T-cell (primary cell): ENCODE measurements at regions not wholly inside any gene's neighbourhood (a gene's known extent, or its start where the extent isn't known, plus 50 kb on each side); places are given as distances from the start of the nearest gene placed in this dataset.

Experiments
- ATAC-seq, 4 experiments: fragments of 200-7000 bp in 3 of 4; fragments of 150-1000 bp in 1 of 4; cut with Tn5 transposase; replicated peaks in 1 of 4; 1 replicate in 3 of 4; 2 replicates in 1 of 4; pipeline ENCODE4 v1.10.0; 2021; ENCODE audit warnings: moderate library complexity in 3 of 4, mild to moderate bottlenecking in 2 of 4, moderate number of reproducible peaks in 1 of 4
- CTCF ChIA-PET, 2 donors: fragments of 300-600 bp; sonication (Branson Sonifier 250); formaldehyde crosslinking; loops; one replicate each; lab custom pipeline; 2022; ENCODE audit warnings: antibody characterized with exemption in 2 of 2; lab: Charles Lee
- POLR2A ChIA-PET, 2 donors: fragments of 300-600 bp; sonication (Branson Sonifier 250); formaldehyde crosslinking; loops; one replicate each; lab custom pipeline; 2022; ENCODE audit warnings: antibody characterized with exemption in 2 of 2; lab: Charles Lee
- DNase-seq, 35 experiments: peaks; one replicate each; pipeline versions ENCODE4 v3.0.0 to v3.0.0-alpha.2; 2013 to 2023
- H3K27ac ChIP-seq: one replicate; pipeline ENCODE4 v1.5.1; 2013; ENCODE audit warnings: low read length
- H3K27me3 ChIP-seq, 2 experiments: replicated peaks in 1 of 2; 1 replicate in 1 of 2; 2 replicates in 1 of 2; pipeline versions ENCODE4 v1.6.1 to v1.7.0; 2013; ENCODE audit warnings: low read length in 1 of 2, mixed read lengths in 1 of 2; ENCODE audit not compliant: control insufficient read depth in 2 of 2, insufficient read depth in 2 of 2; ENCODE audit errors: extremely low read depth in 1 of 2
- H3K36me3 ChIP-seq, 2 donors: 1 replicate in 1 of 2; 2 replicates in 1 of 2; pipeline versions ENCODE4 v1.6.1 to v1.7.0; 2013; ENCODE audit warnings: low read length in 1 of 2; ENCODE audit not compliant: control insufficient read depth in 2 of 2, insufficient read depth in 1 of 2; ENCODE audit errors: extremely low read depth in 1 of 2
- H3K4me1 ChIP-seq, 2 experiments: 1 replicate in 1 of 2; 2 replicates in 1 of 2; pipeline versions ENCODE4 v1.6.1 to v1.7.0; 2013; ENCODE audit warnings: low read length in 2 of 2, mixed read lengths in 1 of 2; ENCODE audit not compliant: insufficient read depth in 2 of 2, control insufficient read depth in 1 of 2; ENCODE audit errors: extremely low read depth in 1 of 2
- H3K4me3 ChIP-seq, 2 donors: 1 replicate in 1 of 2; 2 replicates in 1 of 2; pipeline versions ENCODE4 v1.5.1 to v1.7.0; 2013; ENCODE audit warnings: mild to moderate bottlenecking in 2 of 2, low read length in 1 of 2, moderate library complexity in 1 of 2; ENCODE audit not compliant: control insufficient read depth in 1 of 2; ENCODE audit errors: extremely low read depth in 1 of 2
- H3K9me3 ChIP-seq: 2 replicates; pipeline ENCODE4 v1.7.0; 2013
- H3K27ac Mint-ChIP-seq, 2 donors: one replicate each; pipeline ENCODE4 v1.8.0; 2020 to 2021; ENCODE audit warnings: mild to moderate bottlenecking in 2 of 2, mixed read lengths in 2 of 2
- H3K27me3 Mint-ChIP-seq, 2 donors: one replicate each; pipeline ENCODE4 v1.8.0; 2021 to 2022; ENCODE audit warnings: mixed read lengths in 2 of 2
- H3K36me3 Mint-ChIP-seq: one replicate; pipeline ENCODE4 v1.8.0; 2021; ENCODE audit warnings: mixed read lengths
- H3K4me1 Mint-ChIP-seq, 3 donors: one replicate each; pipeline ENCODE4 v1.8.0; 2020 to 2022; ENCODE audit warnings: mixed read lengths in 3 of 3, mild to moderate bottlenecking in 1 of 3
- H3K4me3 Mint-ChIP-seq, 3 donors: one replicate each; pipeline ENCODE4 v1.8.0; 2020 to 2022; ENCODE audit warnings: mild to moderate bottlenecking in 3 of 3, mixed read lengths in 3 of 3, moderate library complexity in 3 of 3
- H3K9me3 Mint-ChIP-seq, 3 donors: one replicate each; pipeline ENCODE4 v1.8.0; 2020 to 2022; ENCODE audit warnings: mixed read lengths in 3 of 3
- WGBS: methylation state at CpG from one replicate; pipeline ENCODE4 v1.1.5; 2013; ENCODE audit warnings: missing lambda C conversion rate; ENCODE audit not compliant: insufficient coverage; 5-methylcytosine and 5-hydroxymethylcytosine counted together

GRCh38 chr4:71126719-71127118, 133.3 kb downstream of the DCK start:
- Mint-ChIP-seq H3K9me3 (no peaks in the 10 kb centered on the region), H3K36me3 (no peaks in the 10 kb centered on the region), H3K27me3 (peaks cover 0 to 12% of the 10 kb centered on the region in 2 donors), H3K4me1 (no peaks in the 10 kb centered on the region), H3K4me3 (no peak overlapping the region), H3K27ac (no peak overlapping the region)
- Histone ChIP-seq H3K27me3 (no peaks in the 10 kb centered on the region), H3K4me3 (no peak overlapping the region), H3K4me1 (peaks cover 0 to 3% of the 10 kb centered on the region in 2 experiments), H3K9me3 (no peaks in the 10 kb centered on the region), H3K27ac (no peak overlapping the region), H3K36me3 (no peaks in the 10 kb centered on the region)
- ChIA-PET CTCF (interaction anchor here in 1 of 2 donors (0.6 kb wide), 1 partner anchor 424 kb away, joined by 5 read pairs; no protein-coding TSS in a partner anchor), POLR2A (no interaction called here)
- DNase-seq (no peak), ATAC-seq (no peak)
- no CpG with 5 or more reads among the region's 1 CpG for WGBS

DNA sequence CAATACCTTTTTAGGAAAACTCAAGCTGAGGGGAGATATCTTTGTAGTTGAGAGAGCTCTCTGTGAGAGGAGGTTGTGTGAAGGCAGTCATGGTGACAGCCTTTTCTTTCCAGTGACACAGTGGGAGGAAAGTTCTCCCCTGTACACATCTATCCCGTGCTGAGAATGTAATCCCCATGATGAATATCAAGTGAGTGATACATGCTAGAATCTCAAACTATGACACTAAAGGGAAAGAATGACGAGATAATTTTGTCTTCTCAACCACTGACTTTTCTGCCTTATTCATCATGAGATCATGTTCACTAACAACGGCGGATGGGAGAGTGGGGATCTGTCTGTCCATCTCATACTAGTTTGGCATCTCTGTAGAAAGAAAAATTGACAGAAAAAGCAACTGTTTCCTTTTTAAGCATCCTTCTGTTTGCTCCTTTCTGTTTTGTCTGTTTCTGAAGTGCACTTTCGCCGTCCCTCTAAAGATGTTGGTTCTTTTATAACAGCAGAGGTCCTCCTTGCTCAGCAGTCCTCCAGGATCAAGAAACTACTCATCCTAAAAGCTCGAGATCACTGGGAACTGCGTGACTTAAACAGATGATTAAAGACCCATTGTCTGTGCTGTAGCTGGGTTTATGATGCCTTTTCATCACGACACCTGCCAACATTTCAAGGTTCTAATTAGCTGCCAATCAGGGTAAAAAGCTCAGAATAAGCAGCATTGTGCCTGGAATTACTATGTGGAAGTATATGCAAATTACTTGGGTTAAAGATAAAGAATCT, 137.6 kb downstream of the DCK start:
- H3K27ac Mint-ChIP-seq: no peak overlapping the region
- 95% methylated on average over 3 of the region's 9 CpGs for WGBS
- H3K36me3 Mint-ChIP-seq: no peaks in the 10 kb centered on the region
- no peaks in the 10 kb centered on the region for H3K9me3 Mint-ChIP-seq
- H3K9me3 ChIP-seq: no peaks in the 10 kb centered on the region
- H3K4me3 Mint-ChIP-seq: no peak overlapping the region
- H3K4me1 ChIP-seq: no peaks in the 10 kb centered on the region
- POLR2A ChIA-PET: no interaction called here
- H3K27ac ChIP-seq: no peak overlapping the region
- CTCF ChIA-PET: interaction anchor here in 1 of 2 donors (0.6 kb wide), 1 partner anchor 90 kb away, joined by 13 read pairs; no protein-coding TSS in a partner anchor
- H3K4me3 ChIP-seq: no peak overlapping the region
- H3K36me3 ChIP-seq: no peaks in the 10 kb centered on the region
- DNase-seq (no peak), ATAC-seq (no peak)
- H3K27me3 Mint-ChIP-seq: peaks cover 0 to 4% of the 10 kb centered on the region in 2 donors
- no peaks in the 10 kb centered on the region for H3K4me1 Mint-ChIP-seq
- no peaks in the 10 kb centered on the region for H3K27me3 ChIP-seq

- Histone ChIP-seq H3K27ac (no peak overlapping the region), H3K36me3 (no peaks in the 10 kb centered on the region), H3K4me1 (no peaks in the 10 kb centered on the region), H3K9me3 (no peaks in the 10 kb centered on the region), H3K27me3 (no peaks in the 10 kb centered on the region), H3K4me3 (no peak overlapping the region)
- CTCF ChIA-PET: no interaction called here
- H3K27ac Mint-ChIP-seq: no peak overlapping the region
- DNase-seq (no peak), ATAC-seq (no peak)
- H3K9me3 Mint-ChIP-seq: no peaks in the 10 kb centered on the region
- no peaks in the 10 kb centered on the region for H3K36me3 Mint-ChIP-seq
- no peak overlapping the region for H3K4me3 Mint-ChIP-seq
- POLR2A ChIA-PET: no interaction called here
- H3K27me3 Mint-ChIP-seq: peaks cover 0 to 4% of the 10 kb centered on the region in 2 donors
- no peaks in the 10 kb centered on the region for H3K4me1 Mint-ChIP-seq
Observed at GRCh38 chr4:71132486-71132885, 139.0 kb downstream of the DCK start.

DNA sequence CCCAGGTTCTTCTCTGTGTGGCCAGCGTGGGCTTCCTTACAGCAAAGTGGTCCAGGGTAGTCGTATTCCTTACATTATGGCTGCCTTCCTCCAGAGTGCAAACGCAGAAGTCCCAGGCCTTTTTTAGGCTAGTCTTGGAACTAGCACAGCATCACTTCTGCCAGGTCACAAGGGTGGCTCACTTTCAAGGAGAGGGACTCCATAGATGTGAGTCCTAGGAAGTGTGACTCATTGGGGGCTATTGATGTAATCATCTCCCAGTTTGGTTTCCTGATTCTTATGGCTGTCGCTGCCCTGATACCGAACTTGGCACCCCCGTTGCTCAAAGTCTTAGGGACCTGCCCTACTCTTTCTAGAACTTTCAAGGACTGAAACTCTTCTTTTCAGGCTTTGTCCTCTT, 140.0 kb downstream of the DCK start:
- Histone ChIP-seq H3K36me3 (no peaks in the 10 kb centered on the region), H3K4me1 (no peaks in the 10 kb centered on the region), H3K27me3 (no peaks in the 10 kb centered on the region), H3K9me3 (no peaks in the 10 kb centered on the region), H3K4me3 (no peak overlapping the region), H3K27ac (no peak overlapping the region)
- WGBS: 78% methylated on average over 3 of the region's 6 CpGs
- Mint-ChIP-seq H3K9me3 (no peaks in the 10 kb centered on the region), H3K27me3 (peaks cover 0 to 4% of the 10 kb centered on the region in 2 donors), H3K36me3 (no peaks in the 10 kb centered on the region), H3K4me1 (no peaks in the 10 kb centered on the region), H3K27ac (no peak overlapping the region), H3K4me3 (no peak overlapping the region)
- no peak for DNase-seq
- no peak for ATAC-seq
- POLR2A ChIA-PET: no interaction called here
- CTCF ChIA-PET: interaction anchor here in 1 of 2 donors (0.7 kb wide), 1 partner anchor 261 kb away, joined by 6 read pairs; no protein-coding TSS in a partner anchor

DNA sequence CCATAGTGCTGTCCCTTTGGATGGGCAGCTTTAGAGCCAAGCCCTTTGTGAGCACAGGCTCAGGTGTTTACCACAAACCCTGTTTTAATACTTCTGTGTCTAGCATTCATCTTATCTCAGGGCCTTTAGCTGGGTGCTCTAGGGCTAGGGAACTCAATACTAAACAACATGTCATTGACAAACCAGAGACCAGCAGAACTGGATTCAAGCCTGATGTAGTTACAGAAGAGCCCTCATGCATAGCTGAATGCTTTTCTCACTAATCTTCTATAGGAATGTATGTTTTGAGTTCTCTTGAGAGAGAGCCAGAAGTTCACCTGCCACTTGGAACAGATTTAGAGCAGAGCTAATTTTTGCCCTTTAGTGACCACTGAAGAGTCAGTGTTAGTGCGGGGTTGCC, 142.6 kb downstream of the DCK start:
- Histone ChIP-seq H3K27ac (no peak overlapping the region), H3K27me3 (no peaks in the 10 kb centered on the region), H3K9me3 (no peaks in the 10 kb centered on the region), H3K4me3 (no peak overlapping the region), H3K4me1 (no peaks in the 10 kb centered on the region), H3K36me3 (no peaks in the 10 kb centered on the region)
- WGBS: no CpG with 5 or more reads among the region's 1 CpG
- DNase-seq (no peak), ATAC-seq (no peak)
- no peaks in the 10 kb centered on the region for H3K9me3 Mint-ChIP-seq
- H3K4me1 Mint-ChIP-seq: peaks cover 0 to 1% (median 0%) of the 10 kb centered on the region in 3 donors
- POLR2A ChIA-PET: no interaction called here
- no peak overlapping the region for H3K27ac Mint-ChIP-seq
- no peak overlapping the region for H3K4me3 Mint-ChIP-seq
- CTCF ChIA-PET: no interaction called here
- no peaks in the 10 kb centered on the region for H3K36me3 Mint-ChIP-seq
- H3K27me3 Mint-ChIP-seq: peaks cover 0 to 4% of the 10 kb centered on the region in 2 donors

- Histone ChIP-seq H3K27ac (no peak overlapping the region), H3K27me3 (no peaks in the 10 kb centered on the region), H3K4me1 (no peaks in the 10 kb centered on the region), H3K9me3 (no peaks in the 10 kb centered on the region), H3K4me3 (no peak overlapping the region), H3K36me3 (no peaks in the 10 kb centered on the region)
- H3K36me3 Mint-ChIP-seq: no peaks in the 10 kb centered on the region
- peaks cover 0 to 5% (median 0%) of the 10 kb centered on the region in 3 donors for H3K4me1 Mint-ChIP-seq
- H3K4me3 Mint-ChIP-seq: no peak overlapping the region
- CTCF ChIA-PET: no interaction called here
- ATAC-seq (no peak), DNase-seq (no peak)
- POLR2A ChIA-PET: no interaction called here
- no peak overlapping the region for H3K27ac Mint-ChIP-seq
- peaks cover 0 to 4% of the 10 kb centered on the region in 2 donors for H3K27me3 Mint-ChIP-seq
- WGBS: 92% methylated on average over 2 of the region's 4 CpGs
- H3K9me3 Mint-ChIP-seq: no peaks in the 10 kb centered on the region
Observed at GRCh38 chr4:71138007-71138615, 144.7 kb downstream of the DCK start.
